ENCODE measurements at regions not wholly inside any gene's neighbourhood (a gene's known extent, or its start where the extent isn't known, plus 50 kb on each side); places are given as distances from the start of the nearest gene placed in this dataset.
A peak's percentile ranks its signal among the peaks of the same experiment; 100 is the strongest.
"Not testable (repeated sequence)": the region's sequence is repeated elsewhere in the genome, so short reads cannot be mapped to it uniquely, and the experiment has no call there.

DNA sequence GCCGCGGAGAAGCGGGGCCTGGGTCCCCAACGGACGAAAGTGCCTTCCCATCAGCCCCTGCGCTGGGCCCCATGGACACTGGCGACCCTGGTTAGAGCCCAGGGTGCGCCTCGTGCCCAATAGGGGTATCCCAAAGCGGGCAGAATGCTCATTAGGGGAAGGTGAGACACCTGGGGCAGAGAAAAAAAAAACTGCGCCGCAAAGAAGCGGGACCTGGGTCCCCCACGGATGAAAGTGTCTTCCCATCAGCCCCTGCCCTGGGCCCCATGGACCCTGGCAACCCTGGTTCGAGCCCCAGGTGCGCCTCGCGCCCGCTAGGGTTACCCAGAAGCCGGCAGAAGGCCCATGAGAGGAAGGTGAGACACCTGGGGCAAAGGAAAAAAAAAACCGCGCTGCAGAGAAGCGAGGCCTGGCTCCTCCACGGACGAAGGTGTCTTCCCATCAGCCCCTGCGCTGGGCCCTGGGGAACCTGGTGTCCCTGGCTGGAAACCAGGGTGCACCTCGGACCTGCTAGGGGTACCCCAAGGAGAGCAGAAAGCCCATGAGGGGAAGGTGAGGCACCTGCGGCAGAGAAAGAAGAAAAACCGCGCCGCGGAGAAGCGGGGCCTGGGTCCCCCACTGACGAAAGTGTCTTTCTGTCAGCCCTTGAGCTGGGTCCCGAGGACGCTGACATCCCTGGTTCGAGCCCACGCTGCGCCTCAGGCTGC, 398.4 kb upstream of the TPTE start:
- H3K4me3 ChIP-seq (ENCODE audit: low read depth in 2 of 2, low read length in 1 of 2); H3K4me1 ChIP-seq (ENCODE audit: control insufficient read depth in 1 of 2, insufficient read depth in 2 of 2, low read depth in 1 of 2, low read length in 1 of 2); DNase-seq; H2AFZ ChIP-seq (ENCODE audit: low read depth); H3K27ac ChIP-seq (ENCODE audit: low read depth in 2 of 2, low read length in 1 of 2); POLR2A ChIA-PET; H3K79me2 ChIP-seq (ENCODE audit: insufficient read depth); CTCF ChIA-PET; H3K9me3 ChIP-seq; H3K9me2 ChIP-seq; H3F3A ChIP-seq (replicated peaks; ENCODE audit: insufficient read depth); H3K27me3 ChIP-seq (ENCODE audit: insufficient read depth); H3K9ac ChIP-seq; H3K36me3 ChIP-seq (replicated peaks in 1 of 2; ENCODE audit: control insufficient read depth in 1 of 2, insufficient read depth in 2 of 2, low read length in 1 of 2); H4K20me1 ChIP-seq (ENCODE audit: insufficient read depth); H3K4me2 ChIP-seq: not testable (repeated sequence)
- WGBS (ENCODE audit: low lambda C conversion rate), result 59% methylated on average over 38 of the region's 39 CpGs

DNA sequence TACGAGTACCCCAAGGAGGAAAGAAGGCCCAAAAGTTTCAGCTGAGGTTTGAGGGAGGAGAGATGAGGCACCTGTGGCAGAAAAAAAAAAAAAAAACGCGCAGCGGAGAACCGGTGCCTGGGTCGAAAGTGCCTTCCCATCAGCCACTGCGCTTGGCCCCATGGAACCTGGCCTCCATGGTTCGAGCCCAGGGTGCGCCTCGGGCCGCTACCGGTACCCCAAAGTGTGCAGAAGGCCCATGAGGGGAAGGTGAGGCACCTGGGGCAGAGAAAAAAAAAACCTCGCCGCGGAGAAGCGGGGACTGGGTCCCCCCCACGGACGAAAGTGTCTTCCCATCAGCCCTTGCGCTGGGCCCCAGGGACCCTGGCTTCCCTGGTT, 397.9 kb upstream of the TPTE start:
- H3K9ac ChIP-seq, CTCF ChIA-PET: not testable (repeated sequence)

DNA sequence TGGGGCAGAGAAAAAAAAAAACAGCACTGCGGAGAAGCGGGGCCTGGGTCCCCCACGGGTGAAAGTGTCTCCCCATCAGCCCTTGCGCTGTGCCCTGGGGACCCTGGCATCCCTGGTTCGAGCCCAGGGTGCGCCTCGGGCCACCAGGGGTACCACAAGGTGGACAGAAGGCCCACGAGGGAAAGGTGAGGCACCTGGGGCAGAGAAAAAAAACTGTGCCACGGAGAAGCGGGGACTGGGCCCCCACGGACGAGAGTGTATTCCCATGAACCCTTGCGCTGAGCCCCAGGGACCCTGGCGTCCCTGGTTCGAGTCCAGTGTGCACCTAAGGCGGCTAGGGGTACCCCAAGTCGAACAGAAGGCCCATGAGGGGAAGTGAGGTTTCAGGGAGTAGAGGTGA, 395.8 kb upstream of the TPTE start:
- H3K9ac ChIP-seq, result not testable (repeated sequence)

More for the DNA sequence above, 397.9 kb upstream of the TPTE start:
- H3K9me3 ChIP-seq; H3K4me2 ChIP-seq; H3F3A ChIP-seq (replicated peaks; ENCODE audit: insufficient read depth); H3K79me2 ChIP-seq (ENCODE audit: insufficient read depth); H3K27me3 ChIP-seq (ENCODE audit: insufficient read depth); H3K9me2 ChIP-seq; H2AFZ ChIP-seq (ENCODE audit: low read depth); H3K27ac ChIP-seq (ENCODE audit: low read depth in 2 of 2, low read length in 1 of 2); H3K36me3 ChIP-seq (replicated peaks in 1 of 2; ENCODE audit: control insufficient read depth in 1 of 2, insufficient read depth in 2 of 2, low read length in 1 of 2); H4K20me1 ChIP-seq (ENCODE audit: insufficient read depth); H3K4me1 ChIP-seq (ENCODE audit: control insufficient read depth in 1 of 2, insufficient read depth in 2 of 2, low read depth in 1 of 2, low read length in 1 of 2); POLR2A ChIA-PET; DNase-seq: not testable (repeated sequence)
- WGBS (ENCODE audit: low lambda C conversion rate), result 33% methylated on average over 19 of the region's 19 CpGs
- 0 out of 4 replicates have a peak overlapping the region, but pooled peaks of 1 of the 2 experiments have one; percentile 10 for H3K4me3 ChIP-seq (ENCODE audit: low read depth in 2 of 2, low read length in 1 of 2)

DNA sequence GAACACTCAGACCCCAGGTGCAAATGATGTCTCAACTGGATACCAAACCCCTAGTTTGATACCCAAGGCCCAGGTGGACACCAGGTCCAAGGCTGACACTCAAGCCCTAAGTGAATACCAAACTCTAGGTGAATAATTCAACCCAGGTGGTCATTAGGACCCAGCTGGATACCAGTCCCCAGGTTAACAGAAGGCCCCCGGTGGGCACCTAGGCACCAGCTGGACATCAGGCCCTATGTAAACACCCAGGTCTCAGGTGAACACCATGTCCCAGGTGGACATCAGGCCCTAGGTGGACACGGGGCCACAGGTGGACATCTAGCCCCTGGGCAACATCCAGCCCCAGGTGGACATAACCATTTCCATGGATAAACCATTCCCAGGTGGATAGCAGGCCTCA, 387.3 kb upstream of the TPTE start:
- H3K36me3 ChIP-seq (replicated peaks in 1 of 2; ENCODE audit: control insufficient read depth in 1 of 2, insufficient read depth in 2 of 2, low read length in 1 of 2); H3K27ac ChIP-seq (ENCODE audit: low read depth in 2 of 2, low read length in 1 of 2); H3K4me3 ChIP-seq (ENCODE audit: low read depth in 2 of 2, low read length in 1 of 2); H2AFZ ChIP-seq (ENCODE audit: low read depth); H3K4me2 ChIP-seq; H3K9ac ChIP-seq; POLR2A ChIA-PET; H3K79me2 ChIP-seq (ENCODE audit: insufficient read depth); H3K27me3 ChIP-seq (ENCODE audit: insufficient read depth); H3K9me3 ChIP-seq; H3F3A ChIP-seq (replicated peaks; ENCODE audit: insufficient read depth); DNase-seq; H3K4me1 ChIP-seq (ENCODE audit: control insufficient read depth in 1 of 2, insufficient read depth in 2 of 2, low read depth in 1 of 2, low read length in 1 of 2); H3K9me2 ChIP-seq; H4K20me1 ChIP-seq (ENCODE audit: insufficient read depth); CTCF ChIA-PET: not testable (repeated sequence)
- WGBS (ENCODE audit: low lambda C conversion rate), result 7% methylated on average over 1 of the region's 2 CpGs

More for the DNA sequence above, 395.8 kb upstream of the TPTE start:
- H3K36me3 ChIP-seq (replicated peaks in 1 of 2; ENCODE audit: control insufficient read depth in 1 of 2, insufficient read depth in 2 of 2, low read length in 1 of 2); POLR2A ChIA-PET; DNase-seq; H3K4me2 ChIP-seq; CTCF ChIA-PET; H3K27ac ChIP-seq (ENCODE audit: low read depth in 2 of 2, low read length in 1 of 2); H3K4me3 ChIP-seq (ENCODE audit: low read depth in 2 of 2, low read length in 1 of 2); H3K9me2 ChIP-seq; H3K4me1 ChIP-seq (ENCODE audit: control insufficient read depth in 1 of 2, insufficient read depth in 2 of 2, low read depth in 1 of 2, low read length in 1 of 2); H2AFZ ChIP-seq (ENCODE audit: low read depth); H3K9me3 ChIP-seq; H3K79me2 ChIP-seq (ENCODE audit: insufficient read depth); H3K27me3 ChIP-seq (ENCODE audit: insufficient read depth); H4K20me1 ChIP-seq (ENCODE audit: insufficient read depth); H3F3A ChIP-seq (replicated peaks; ENCODE audit: insufficient read depth): not testable (repeated sequence)
- WGBS (ENCODE audit: low lambda C conversion rate), result 27% methylated on average over 17 of the region's 17 CpGs

DNA sequence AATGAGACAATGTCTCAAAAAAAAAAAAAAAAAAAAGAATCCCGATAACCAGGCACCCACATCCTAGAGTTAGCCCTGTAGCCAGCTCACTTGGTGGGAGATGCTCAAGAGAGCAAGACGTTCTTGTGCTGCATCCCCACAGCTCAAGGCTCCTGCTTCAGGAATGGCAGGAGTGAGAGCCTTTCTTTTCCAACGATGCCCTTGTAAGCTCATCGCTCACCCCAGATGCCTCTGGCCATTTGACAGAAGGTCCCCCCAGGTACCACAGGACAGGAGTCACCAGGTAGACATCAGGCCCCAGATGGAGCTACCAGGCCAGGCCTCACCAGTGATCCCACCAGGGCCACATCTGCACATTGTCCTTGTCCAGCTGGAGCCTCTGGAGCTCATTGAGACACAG, 385.5 kb upstream of the TPTE start:
- H3K4me3 ChIP-seq (ENCODE audit: low read depth in 2 of 2, low read length in 1 of 2); H3K4me2 ChIP-seq; H3K9me2 ChIP-seq; H4K20me1 ChIP-seq (ENCODE audit: insufficient read depth); H3K9ac ChIP-seq; POLR2A ChIA-PET; H2AFZ ChIP-seq (ENCODE audit: low read depth); H3K4me1 ChIP-seq (ENCODE audit: control insufficient read depth in 1 of 2, insufficient read depth in 2 of 2, low read depth in 1 of 2, low read length in 1 of 2); H3K79me2 ChIP-seq (ENCODE audit: insufficient read depth); H3K27me3 ChIP-seq (ENCODE audit: insufficient read depth); H3K36me3 ChIP-seq (replicated peaks in 1 of 2; ENCODE audit: control insufficient read depth in 1 of 2, insufficient read depth in 2 of 2, low read length in 1 of 2); H3K27ac ChIP-seq (ENCODE audit: low read depth in 2 of 2, low read length in 1 of 2); H3K9me3 ChIP-seq; H3F3A ChIP-seq (replicated peaks; ENCODE audit: insufficient read depth); DNase-seq; CTCF ChIA-PET: not testable (repeated sequence)
- 6% methylated on average over 3 of the region's 4 CpGs for WGBS (ENCODE audit: low lambda C conversion rate)

DNA sequence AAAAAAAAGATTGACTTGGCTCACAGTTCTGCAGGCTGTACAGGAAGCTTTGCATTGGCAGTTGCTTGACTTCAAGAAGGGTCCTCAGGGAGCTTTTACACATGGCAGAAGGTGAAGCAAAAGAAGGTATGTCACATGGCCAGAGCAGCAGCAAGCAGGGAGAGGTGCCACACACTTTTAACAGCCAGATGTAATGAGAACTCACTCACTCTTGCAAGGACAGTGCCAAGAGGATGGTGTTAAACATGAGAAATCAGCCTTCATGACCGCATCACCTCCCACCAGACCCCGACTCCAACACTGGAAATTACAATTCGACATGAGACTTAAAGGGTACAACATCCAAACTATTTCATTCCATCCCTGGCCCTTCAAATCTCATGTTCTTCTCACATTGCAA, 367.2 kb upstream of the TPTE start:
- POLR2A ChIA-PET; H2AFZ ChIP-seq (ENCODE audit: low read depth); H4K20me1 ChIP-seq (ENCODE audit: insufficient read depth); H3K36me3 ChIP-seq (replicated peaks in 1 of 2; ENCODE audit: control insufficient read depth in 1 of 2, insufficient read depth in 2 of 2, low read length in 1 of 2); H3K27me3 ChIP-seq (ENCODE audit: insufficient read depth); H3K9me3 ChIP-seq; H3K9ac ChIP-seq; H3K4me1 ChIP-seq (ENCODE audit: control insufficient read depth in 1 of 2, insufficient read depth in 2 of 2, low read depth in 1 of 2, low read length in 1 of 2); H3K27ac ChIP-seq (ENCODE audit: low read depth in 2 of 2, low read length in 1 of 2); DNase-seq; H3K4me3 ChIP-seq (ENCODE audit: low read depth in 2 of 2, low read length in 1 of 2); H3K9me2 ChIP-seq; CTCF ChIA-PET; H3K79me2 ChIP-seq (ENCODE audit: insufficient read depth); H3K4me2 ChIP-seq; H3F3A ChIP-seq (replicated peaks; ENCODE audit: insufficient read depth): not testable (repeated sequence)
- WGBS (ENCODE audit: low lambda C conversion rate), result 0% methylated on average over 3 of the region's 3 CpGs

All from SK-N-SH (cell line).